HepG2 (cell line): ENCODE measurements at regions not wholly inside any gene's neighbourhood (a gene's known extent, or its start where the extent isn't known, plus 50 kb on each side); places are given as distances from the start of the nearest gene placed in this dataset.

ENCODE experiments used
- ATAC-seq: fragments of 200-7000 bp; cut with Tn5 transposase; 3 replicates; pipeline ENCODE4 v1.9.1; 2020; ENCODE audit warnings: mild to moderate bottlenecking, moderate library complexity
- BruUV-seq: library from RNA; stranded (reverse); fragments of 400-500 nt; replicated peaks from 2 replicates; lab custom pipeline; 2021; lab: Mats Ljungman, UMichigan
- CTCF ChIA-PET: fragments of 300-600 bp; formaldehyde crosslinking; extraction: SDS; loops from one replicate; lab custom pipeline; 2021; ENCODE audit warnings: low total read pairs, inconsistent platforms, low intra/inter-chr PET ratio; lab: Yijun Ruan, JAX
- POLR2A ChIA-PET: fragments of 350-600 bp; sonication (Branson Sonifier 250); formaldehyde crosslinking; loops from one replicate; lab custom pipeline; 2020; ENCODE audit warnings: antibody characterized with exemption, inconsistent platforms; lab: Yijun Ruan, JAX
- DNase-seq: peaks from one replicate; pipeline ENCODE4 v3.0.0-alpha.2; 2015; ENCODE audit warnings: low spot score
- FAIRE-seq: peaks from 3 replicates; lab custom pipeline; 2011; peaks lifted over from hg19 to GRCh38; lab: Jason Lieb, UNC
- H2AFZ ChIP-seq: one replicate; pipeline ENCODE4 v1.6.1; 2011; ENCODE audit warnings: low read length, inconsistent platforms
- H3K27ac ChIP-seq: fragments of 300-600 bp; 3 replicates; pipeline ENCODE4 v1.8.0; 2011; ENCODE audit warnings: mixed run types, mild to moderate bottlenecking, mixed read lengths, low read length, inconsistent platforms; ENCODE audit not compliant: insufficient read depth; ENCODE audit errors: extremely low read length
- H3K27me3 ChIP-seq, 2 experiments: fragments of 200-600 bp in 1 of 2; 2 replicates in 1 of 2; 3 replicates in 1 of 2; pipeline versions ENCODE4 v1.6.0 to v1.8.0; 2011; ENCODE audit warnings: low read length in 2 of 2, mild to moderate bottlenecking in 2 of 2, moderate library complexity in 2 of 2, inconsistent platforms in 1 of 2; ENCODE audit not compliant: insufficient read depth in 2 of 2, control insufficient read depth in 1 of 2
- H3K36me3 ChIP-seq, 2 experiments: fragments of 200-600 bp in 1 of 2; replicated peaks in 1 of 2; 2 replicates in 1 of 2; 3 replicates in 1 of 2; pipeline versions ENCODE4 v1.5.1 to v1.8.0; 2011; ENCODE audit warnings: low read length in 2 of 2, inconsistent platforms in 1 of 2; ENCODE audit not compliant: insufficient read depth in 2 of 2, control insufficient read depth in 1 of 2
- H3K4me1 ChIP-seq: 2 replicates; pipeline ENCODE4 v1.5.1; 2012; ENCODE audit warnings: low read length, inconsistent platforms; ENCODE audit not compliant: insufficient read depth
- H3K4me2 ChIP-seq: 2 replicates; pipeline ENCODE4 v1.6.0; 2011; ENCODE audit warnings: low read depth, low read length, inconsistent platforms
- H3K4me3 ChIP-seq, 3 experiments: fragments of 200-600 bp in 1 of 3; sonication (generic), shearing (Covaris generic) in 1 of 3; replicated peaks in 1 of 3; 2 replicates each; pipeline ENCODE4 v1.5.1; 2011 to 2016; ENCODE audit warnings: low read length in 3 of 3, inconsistent platforms in 2 of 3, low read depth in 2 of 3, mild to moderate bottlenecking in 2 of 3, control low read depth in 1 of 3, mixed read lengths in 1 of 3; ENCODE audit not compliant: insufficient read depth in 1 of 3
- H3K79me2 ChIP-seq: one replicate; pipeline ENCODE4 v1.6.1; 2011; ENCODE audit warnings: low read length, inconsistent platforms; ENCODE audit not compliant: insufficient read depth
- H3K9ac ChIP-seq: 2 replicates; pipeline ENCODE4 v1.6.0; 2011; ENCODE audit warnings: mild to moderate bottlenecking, low read depth, low read length, inconsistent platforms; ENCODE audit not compliant: insufficient read depth
- H3K9me3 ChIP-seq: 2 replicates; pipeline ENCODE4 v1.5.1; 2012; ENCODE audit warnings: mild to moderate bottlenecking, low read length
- H4K20me1 ChIP-seq: 2 replicates; pipeline ENCODE4 v1.6.0; 2011; ENCODE audit warnings: inconsistent platforms, mild to moderate bottlenecking, low read length, moderate library complexity; ENCODE audit not compliant: insufficient read depth
- BRCA1 ChIP-seq: sonication (generic); formaldehyde crosslinking; IDR thresholded peaks from 2 replicates; pipeline ENCODE4 v1.4.0; 2020; ENCODE audit warnings: missing genetic modification reagents
- CENPX ChIP-seq: sonication (generic); formaldehyde crosslinking; IDR thresholded peaks from 2 replicates; pipeline ENCODE4 v1.9.0; 2021; ENCODE audit warnings: mild to moderate bottlenecking, missing genetic modification reagents, moderate library complexity
- DPF2 ChIP-seq: sonication (generic); formaldehyde crosslinking; IDR thresholded peaks from 2 replicates; pipeline ENCODE4 v1.4.0; 2020; ENCODE audit warnings: mild to moderate bottlenecking, low read depth, missing genetic modification reagents, borderline replicate concordance
- HIVEP1 ChIP-seq: sonication (generic); formaldehyde crosslinking; IDR thresholded peaks from 2 replicates; pipeline ENCODE4 v1.4.0; 2020; ENCODE audit warnings: mild to moderate bottlenecking, missing genetic modification reagents
- IRF9 ChIP-seq: sonication (generic); formaldehyde crosslinking; IDR thresholded peaks from 2 replicates; pipeline ENCODE4 v1.8.0; 2022; ENCODE audit warnings: missing genetic modification reagents, mild to moderate bottlenecking, borderline replicate concordance
- IRX3 ChIP-seq: sonication (generic); formaldehyde crosslinking; IDR thresholded peaks from 2 replicates; pipeline ENCODE4 v1.8.1; 2023; ENCODE audit warnings: mild to moderate bottlenecking, low read depth, missing genetic modification reagents, borderline replicate concordance
- KLF12 ChIP-seq: sonication (generic); formaldehyde crosslinking; IDR thresholded peaks from 2 replicates; pipeline ENCODE4 v1.4.0; 2020; ENCODE audit warnings: missing genetic modification reagents, borderline replicate concordance
- KLF6 ChIP-seq: IDR thresholded peaks from 2 replicates; pipeline ENCODE4 v1.8.0; 2016; ENCODE audit warnings: missing biosample characterization, missing genetic modification reagents
- MED1 ChIP-seq: sonication (generic); formaldehyde crosslinking; IDR thresholded peaks from 2 replicates; pipeline ENCODE4 v1.4.0; 2020; ENCODE audit warnings: missing genetic modification reagents
- NFIC ChIP-seq: IDR thresholded peaks from 2 replicates; pipeline ENCODE4 v1.6.1; 2012; ENCODE audit warnings: mild to moderate bottlenecking, low read length, inconsistent platforms
- RORA ChIP-seq: sonication (generic); formaldehyde crosslinking; IDR thresholded peaks from 2 replicates; pipeline ENCODE4 v1.5.0; 2020; ENCODE audit warnings: mild to moderate bottlenecking, missing genetic modification reagents, moderate library complexity
- SCMH1 ChIP-seq: sonication (generic); formaldehyde crosslinking; IDR thresholded peaks from 2 replicates; pipeline ENCODE4 v1.9.0; 2021; ENCODE audit warnings: missing genetic modification reagents, mild to moderate bottlenecking, borderline replicate concordance
- SMAD3 ChIP-seq: sonication (generic); formaldehyde crosslinking; IDR thresholded peaks from 2 replicates; pipeline ENCODE4 v1.4.0; 2020; ENCODE audit warnings: missing genetic modification reagents
- TBL1XR1 ChIP-seq: fragments of 150-350 bp; IDR thresholded peaks from 2 replicates; pipeline ENCODE4 v1.6.1; 2014; ENCODE audit warnings: borderline replicate concordance, low read length; ENCODE audit not compliant: partially characterized antibody
- U2AF1 ChIP-seq: fragments of 200-400 bp; formaldehyde crosslinking; optimal IDR thresholded peaks from 2 replicates; pipeline ENCODE3; 2017; ENCODE audit warnings: mild to moderate bottlenecking, low read depth, low read length
- ZBTB49 ChIP-seq: sonication (generic); formaldehyde crosslinking; IDR thresholded peaks from 2 replicates; pipeline ENCODE4 v1.4.0; 2020; ENCODE audit warnings: missing genetic modification reagents, borderline replicate concordance
- ZNF276 ChIP-seq: sonication (generic); formaldehyde crosslinking; IDR thresholded peaks from 2 replicates; pipeline ENCODE4 v1.4.0; 2020; ENCODE audit warnings: mild to moderate bottlenecking, low read depth, missing genetic modification reagents
- ZNF639 ChIP-seq: conservative IDR thresholded peaks from 2 replicates; pipeline ENCODE4 v1.6.1; 2018; ENCODE audit warnings: missing genetic modification reagents
- ZNF788 ChIP-seq: sonication (generic); formaldehyde crosslinking; IDR thresholded peaks from 2 replicates; pipeline ENCODE4 v1.5.0; 2020; ENCODE audit warnings: mild to moderate bottlenecking, missing genetic modification reagents, borderline replicate concordance
- WGBS: methylation state at CpG from one replicate; pipeline ENCODE4 v1.1.6; 2017; ENCODE audit warnings: low lambda C conversion rate; 5-methylcytosine and 5-hydroxymethylcytosine counted together
- in situ Hi-C: cut with HindIII; loops from 2 replicates; pipeline ENCODE4 v1.10.0; 2017; ENCODE audit warnings: low pct_unique_long_range_greater_than_20kb; ENCODE audit not compliant: extremely low pct_ligation_motif_present
- intact Hi-C: fragments of 100-400 bp; cut with micrococcal nuclease; formaldehyde crosslinking; loops from one replicate; pipeline ENCODE4 v1.10.0; 2022; ENCODE audit not compliant: unreplicated experiment

GRCh38 chr1:193939585-193939984, 753.2 kb upstream of the B3GALT2 start:
- no peak overlapping the region for H3K27ac ChIP-seq
- TF ChIP-seq IRF9 (no peak), ZNF788 (no peak), BRCA1 (CRISPR knock-in tag) (no peak), RORA (CRISPR knock-in tag) (no peak), KLF12 (no peak), NFIC (no peak), SMAD3 (CRISPR knock-in tag) (no peak), TBL1XR1 (no peak), KLF6 (CRISPR knock-in tag) (no peak), ZNF276 (CRISPR knock-in tag) (no peak), ZNF639 (CRISPR knock-in tag) (no peak), DPF2 (CRISPR knock-in tag) (no peak), SCMH1 (CRISPR knock-in tag) (no peak), IRX3 (CRISPR knock-in tag) (no peak), ZBTB49 (CRISPR knock-in tag) (no peak), CENPX (CRISPR knock-in tag) (no peak), U2AF1 (no peak), HIVEP1 (no peak), MED1 (CRISPR knock-in tag) (no peak)

More at GRCh38 chr1:193939585-193939984, 753.2 kb upstream of the B3GALT2 start:
- no peak for FAIRE-seq
- H3K4me3 ChIP-seq, result no peak overlapping the region
- no peak overlapping the region for H3K9ac ChIP-seq
- H3K27me3 ChIP-seq, result no peaks in the 10 kb centered on the region
- ChIA-PET CTCF (no interaction called here), POLR2A (no interaction called here)
- H3K36me3 ChIP-seq, result no peaks in the 10 kb centered on the region
- no peak overlapping the region for H2AFZ ChIP-seq
- in situ Hi-C loops, result no loop called here
- ATAC-seq, result no peak
- no peak for DNase-seq
- 80% methylated on average over 1 of the region's 3 CpGs for WGBS
- no peaks in the 10 kb centered on the region; the same call in none of the 2 replicates for H3K9me3 ChIP-seq
- BruUV-seq, result no TSS peak
- H3K79me2 ChIP-seq, result no peaks in the 10 kb centered on the region
- H4K20me1 ChIP-seq, result no peaks in the 10 kb centered on the region
- intact Hi-C loops, result no loop called here
- H3K4me1 ChIP-seq, result no peaks in the 10 kb centered on the region
- H3K4me2 ChIP-seq, result no peak overlapping the region
